Activated T-cell treated with anti-CD3 and anti-CD28 coated beads, Interleukin-2, amount 50 U/mL, for 24 hours (primary cell): ENCODE measurements at regions not wholly inside any gene's neighbourhood (a gene's known extent, or its start where the extent isn't known, plus 50 kb on each side); places are given as distances from the start of the nearest gene placed in this dataset.
"Not testable (repeated sequence)": the region's sequence is repeated elsewhere in the genome, so short reads cannot be mapped to it uniquely, and the experiment has no call there.

Source experiments
- DNase-seq: peaks from one replicate; pipeline ENCODE4 v3.0.0-alpha.2; 2020
- H3K27ac Mint-ChIP-seq: 2 replicates; pipeline ENCODE4 v1.8.0; 2020; ENCODE audit warnings: mild to moderate bottlenecking, mixed read lengths
- H3K27me3 Mint-ChIP-seq: 2 replicates; pipeline ENCODE4 v1.8.0; 2020; ENCODE audit warnings: mixed read lengths
- H3K36me3 Mint-ChIP-seq: 2 replicates; pipeline ENCODE4 v1.8.0; 2020; ENCODE audit warnings: low read depth, mixed read lengths
- H3K4me1 Mint-ChIP-seq: 2 replicates; pipeline ENCODE4 v1.8.0; 2020; ENCODE audit warnings: low read depth, mixed read lengths
- H3K4me3 Mint-ChIP-seq: 2 replicates; pipeline ENCODE4 v1.8.0; 2020; ENCODE audit warnings: mild to moderate bottlenecking, moderate library complexity, mixed read lengths
- H3K9me3 Mint-ChIP-seq: 2 replicates; pipeline ENCODE4 v1.8.0; 2020; ENCODE audit warnings: mixed read lengths

GRCh38 chr18:78813936-78814710, 165.5 kb upstream of the SALL3 start:
- no peaks in the 10 kb centered on the region for H3K36me3 Mint-ChIP-seq
- H3K4me3 Mint-ChIP-seq, result no peak overlapping the region
- H3K27me3 Mint-ChIP-seq, result peaks cover 33% of the 10 kb centered on the region
- H3K9me3 Mint-ChIP-seq, result peaks cover 4% of the 10 kb centered on the region
- DNase-seq, result no peak
- no peak overlapping the region for H3K27ac Mint-ChIP-seq
- H3K4me1 Mint-ChIP-seq, result no peaks in the 10 kb centered on the region

DNA sequence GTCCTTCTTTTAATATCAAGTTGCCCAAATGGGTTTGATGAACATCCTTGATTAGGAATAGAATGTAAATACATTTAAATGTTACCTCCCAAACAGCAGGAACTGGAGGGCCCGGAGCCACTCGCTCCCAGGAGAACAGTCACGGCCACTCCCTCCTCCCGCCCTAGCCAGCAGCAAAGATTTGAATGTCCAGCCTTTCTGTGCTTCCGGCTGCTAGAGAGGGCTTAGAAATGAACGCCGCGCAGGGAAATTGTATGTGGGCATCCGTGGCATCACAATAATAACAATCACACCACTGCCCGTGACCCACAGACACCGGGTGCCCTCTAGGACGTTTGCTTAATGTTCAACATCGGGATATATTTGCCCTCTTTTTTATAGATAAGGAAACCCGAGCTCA, 164.9 kb upstream of the SALL3 start:
- Mint-ChIP-seq H3K36me3 (no peaks in the 10 kb centered on the region), H3K27ac (no peak overlapping the region), H3K4me3 (no peak overlapping the region), H3K4me1 (no peaks in the 10 kb centered on the region), H3K27me3 (peaks cover 33% of the 10 kb centered on the region), H3K9me3 (peaks cover 3% of the 10 kb centered on the region)
- DNase-seq, result no peak

DNA sequence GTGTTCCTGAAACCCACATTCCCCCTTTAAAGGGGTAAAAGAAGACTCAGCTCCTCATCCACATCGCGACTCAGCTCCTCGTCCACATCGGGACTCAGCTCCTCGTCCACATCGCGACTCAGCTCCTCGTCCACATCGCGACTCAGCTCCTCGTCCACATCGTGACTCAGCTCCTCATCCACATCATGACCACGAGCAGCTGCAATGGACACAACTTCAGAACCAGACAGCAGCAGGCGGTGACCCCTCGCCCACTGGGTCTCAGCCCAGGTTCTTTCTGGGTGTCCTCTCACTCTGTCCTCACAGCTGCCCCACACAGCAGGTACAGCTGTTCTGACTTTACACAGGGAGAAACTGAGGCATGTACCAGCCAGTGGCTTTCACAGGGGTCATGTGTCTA, 163.5 kb upstream of the SALL3 start:
- H3K27me3 Mint-ChIP-seq, result peaks cover 33% of the 10 kb centered on the region
- H3K9me3 Mint-ChIP-seq, result no peaks in the 10 kb centered on the region
- no peak overlapping the region for H3K4me3 Mint-ChIP-seq
- H3K36me3 Mint-ChIP-seq, result no peaks in the 10 kb centered on the region
- DNase-seq, result no peak
- H3K4me1 Mint-ChIP-seq, result no peaks in the 10 kb centered on the region
- no peak overlapping the region for H3K27ac Mint-ChIP-seq

- Mint-ChIP-seq H3K27ac (no peak overlapping the region), H3K4me3 (no peak overlapping the region), H3K36me3 (no peaks in the 10 kb centered on the region), H3K4me1 (no peaks in the 10 kb centered on the region), H3K27me3 (peaks cover 36% of the 10 kb centered on the region), H3K9me3 (no peaks in the 10 kb centered on the region)
- no peak for DNase-seq
Measured at GRCh38 chr18:78816916-78817315, 162.7 kb upstream of the SALL3 start.

- no peaks in the 10 kb centered on the region for H3K36me3 Mint-ChIP-seq
- no peaks in the 10 kb centered on the region for H3K9me3 Mint-ChIP-seq
- DNase-seq, result no peak
- no peak overlapping the region for H3K4me3 Mint-ChIP-seq
- H3K4me1 Mint-ChIP-seq, result no peaks in the 10 kb centered on the region
- H3K27ac Mint-ChIP-seq, result no peak overlapping the region
- H3K27me3 Mint-ChIP-seq, result peaks cover 36% of the 10 kb centered on the region
Measured at GRCh38 chr18:78818495-78818894, 161.1 kb upstream of the SALL3 start.

- no peak for DNase-seq
- no peak overlapping the region for H3K4me3 Mint-ChIP-seq
- no peaks in the 10 kb centered on the region for H3K9me3 Mint-ChIP-seq
- no peak overlapping the region for H3K27ac Mint-ChIP-seq
- H3K27me3 Mint-ChIP-seq, result peaks cover 34% of the 10 kb centered on the region
- H3K4me1 Mint-ChIP-seq, result no peaks in the 10 kb centered on the region
- H3K36me3 Mint-ChIP-seq, result no peaks in the 10 kb centered on the region
Measured at GRCh38 chr18:78818961-78819360, 160.7 kb upstream of the SALL3 start.

DNA sequence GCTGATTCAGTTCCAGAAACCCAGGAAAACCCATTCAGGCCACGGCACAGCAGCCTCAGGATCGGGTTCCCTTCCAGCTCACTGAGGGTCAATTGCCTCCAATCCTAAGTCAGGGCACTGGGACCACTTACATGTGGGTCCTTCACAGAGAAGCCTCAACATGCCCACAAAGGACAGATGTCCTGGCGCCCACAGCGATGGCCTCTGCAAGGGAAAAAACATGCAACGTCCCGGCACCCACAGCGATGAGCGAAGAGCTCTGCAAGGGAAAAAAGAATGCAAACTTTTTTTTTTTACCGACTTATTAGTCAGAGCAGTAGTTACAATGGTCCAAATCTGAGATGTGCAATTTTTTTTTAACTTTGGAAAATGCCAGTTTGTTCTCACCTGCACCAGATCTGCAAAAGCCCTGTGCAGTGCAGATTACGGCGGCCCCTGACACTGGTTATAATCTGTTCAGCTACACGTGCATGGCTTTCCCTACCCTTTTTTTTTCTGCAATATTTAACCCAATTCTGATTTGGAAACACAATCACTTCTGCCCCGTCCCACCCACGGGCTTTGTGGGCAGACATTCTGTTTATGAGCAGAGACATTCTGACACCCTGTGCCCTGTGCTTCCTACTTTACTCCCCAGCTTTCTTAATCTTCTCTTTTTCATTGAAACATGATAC, 159.3 kb upstream of the SALL3 start:
- Mint-ChIP-seq H3K4me3 (no peak overlapping the region), H3K36me3 (no peaks in the 10 kb centered on the region), H3K9me3 (no peaks in the 10 kb centered on the region), H3K27me3 (peaks cover 28% of the 10 kb centered on the region), H3K4me1 (no peaks in the 10 kb centered on the region), H3K27ac (no peak overlapping the region)
- DNase-seq, result no peak

DNA sequence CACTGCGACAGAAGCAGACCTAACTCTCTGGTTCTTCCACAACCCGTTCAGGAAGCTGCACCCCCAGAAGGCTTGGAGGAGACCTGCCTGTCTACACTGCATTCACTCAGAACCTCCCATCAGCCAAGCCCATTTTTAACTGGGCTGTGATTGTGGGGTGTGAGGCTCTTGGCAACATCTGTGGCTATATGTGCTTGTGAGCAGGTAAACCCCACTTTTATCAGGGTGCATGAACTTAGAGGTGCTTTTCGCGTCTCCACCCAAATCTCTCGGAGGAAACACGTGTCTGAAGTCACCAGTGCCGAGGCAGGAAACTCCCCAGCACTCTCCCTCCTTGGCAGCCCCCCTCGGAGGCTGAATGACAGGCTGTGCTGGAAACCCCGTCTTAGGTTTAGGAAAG, 158.2 kb upstream of the SALL3 start:
- no peak overlapping the region for H3K4me3 Mint-ChIP-seq
- H3K4me1 Mint-ChIP-seq, result no peaks in the 10 kb centered on the region
- H3K27ac Mint-ChIP-seq, result no peak overlapping the region
- no peaks in the 10 kb centered on the region for H3K9me3 Mint-ChIP-seq
- no peaks in the 10 kb centered on the region for H3K36me3 Mint-ChIP-seq
- H3K27me3 Mint-ChIP-seq, result peaks cover 22% of the 10 kb centered on the region
- no peak for DNase-seq

DNA sequence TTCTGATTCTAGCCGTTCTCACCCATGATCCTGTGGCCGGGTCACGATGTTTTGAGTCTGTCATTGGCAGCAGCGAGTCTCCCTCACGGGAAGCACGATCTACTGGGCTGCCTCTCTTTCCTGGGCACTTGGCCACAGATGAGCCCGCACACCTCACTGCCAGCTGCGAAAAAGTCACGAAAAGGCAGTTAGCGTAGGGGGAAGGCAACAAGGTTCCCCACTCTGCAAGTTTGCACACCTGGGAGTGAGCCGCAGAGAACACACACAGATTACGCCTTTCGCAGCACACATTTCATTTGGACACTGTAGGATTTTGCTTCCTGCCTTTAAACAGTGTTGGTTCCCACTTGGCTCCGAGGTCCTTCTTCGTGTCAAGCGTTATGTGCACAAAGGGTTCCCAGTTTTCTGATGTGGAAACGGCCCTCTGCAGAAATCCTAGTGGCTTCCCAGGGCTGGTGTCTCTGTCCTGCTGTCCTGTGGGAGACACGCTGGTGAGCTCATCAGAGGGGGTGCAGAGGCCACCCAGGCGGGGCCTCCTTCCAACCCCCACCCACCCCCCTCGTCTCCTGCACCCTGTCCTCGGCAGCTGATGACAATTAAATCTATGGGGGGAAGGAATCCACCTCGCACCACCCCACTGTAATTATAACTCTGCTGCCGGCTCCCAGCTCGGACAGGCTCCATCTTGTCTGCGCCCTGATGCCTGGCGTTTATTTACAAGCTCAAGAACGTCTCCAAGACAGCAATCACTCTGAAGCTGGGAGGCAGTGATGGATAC, 157.3 kb upstream of the SALL3 start:
- Mint-ChIP-seq H3K9me3 (no peaks in the 10 kb centered on the region), H3K27ac (no peak overlapping the region), H3K36me3 (no peaks in the 10 kb centered on the region), H3K4me3 (no peak overlapping the region), H3K4me1 (no peaks in the 10 kb centered on the region), H3K27me3 (peaks cover 22% of the 10 kb centered on the region)
- DNase-seq, result no peak

GRCh38 chr18:78822949-78823285, 156.7 kb upstream of the SALL3 start:
- Mint-ChIP-seq H3K9me3 (no peaks in the 10 kb centered on the region), H3K4me3 (no peak overlapping the region), H3K27ac (no peak overlapping the region), H3K36me3 (no peaks in the 10 kb centered on the region), H3K4me1 (no peaks in the 10 kb centered on the region), H3K27me3 (peaks cover 18% of the 10 kb centered on the region)
- no peak for DNase-seq

- Mint-ChIP-seq H3K9me3 (no peaks in the 10 kb centered on the region), H3K4me3 (no peak overlapping the region), H3K4me1 (no peaks in the 10 kb centered on the region), H3K27ac (no peak overlapping the region), H3K27me3 (peaks cover 11% of the 10 kb centered on the region), H3K36me3 (no peaks in the 10 kb centered on the region)
- no peak for DNase-seq
Measured at GRCh38 chr18:78825168-78825567, 154.4 kb upstream of the SALL3 start.

DNA sequence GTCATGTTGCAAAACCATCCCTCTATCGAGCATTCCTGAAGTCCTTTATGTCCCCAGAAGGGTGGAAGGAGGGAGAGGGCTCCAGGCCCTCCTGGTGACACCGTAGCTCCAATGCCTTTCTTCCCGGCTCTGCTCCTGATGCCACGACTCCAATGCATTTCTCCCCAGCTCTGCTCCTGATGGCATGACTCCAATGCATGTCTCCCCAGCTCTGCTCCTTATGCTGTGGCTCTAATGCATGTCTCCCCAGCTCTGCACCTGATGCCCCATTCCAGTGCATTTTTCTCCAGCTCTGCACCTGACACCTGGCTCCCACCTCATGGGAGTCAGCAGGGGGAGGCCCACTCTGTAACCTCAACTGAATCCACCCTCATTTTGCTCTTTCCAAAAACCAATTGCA, 153.0 kb upstream of the SALL3 start:
- Mint-ChIP-seq H3K4me1 (no peaks in the 10 kb centered on the region), H3K36me3 (no peaks in the 10 kb centered on the region), H3K9me3 (no peaks in the 10 kb centered on the region), H3K27ac (no peak overlapping the region), H3K4me3 (no peak overlapping the region), H3K27me3 (peaks cover 11% of the 10 kb centered on the region)
- DNase-seq, result no peak

GRCh38 chr18:78827141-78827540, 152.5 kb upstream of the SALL3 start:
- peaks cover 6% of the 10 kb centered on the region for H3K27me3 Mint-ChIP-seq
- H3K4me3 Mint-ChIP-seq, result no peak overlapping the region
- DNase-seq, result no peak
- H3K9me3 Mint-ChIP-seq, result no peaks in the 10 kb centered on the region
- H3K36me3 Mint-ChIP-seq, result no peaks in the 10 kb centered on the region
- no peak overlapping the region for H3K27ac Mint-ChIP-seq
- no peaks in the 10 kb centered on the region for H3K4me1 Mint-ChIP-seq

- Mint-ChIP-seq H3K9me3 (no peaks in the 10 kb centered on the region), H3K36me3 (no peaks in the 10 kb centered on the region), H3K4me1 (no peaks in the 10 kb centered on the region), H3K27ac (no peak overlapping the region), H3K27me3 (peaks cover 9% of the 10 kb centered on the region), H3K4me3 (no peak overlapping the region)
- no peak for DNase-seq
Measured at GRCh38 chr18:78828131-78828530, 151.5 kb upstream of the SALL3 start.

- H3K27ac Mint-ChIP-seq, DNase-seq, H3K36me3 Mint-ChIP-seq, H3K4me1 Mint-ChIP-seq, H3K4me3 Mint-ChIP-seq, H3K9me3 Mint-ChIP-seq: not testable (repeated sequence)
- H3K27me3 Mint-ChIP-seq, result peaks cover 15% of the 10 kb centered on the region
Measured at GRCh38 chr18:78829026-78829425, 150.6 kb upstream of the SALL3 start.
